ENCODE measurements at regions not wholly inside any gene's neighbourhood (a gene's known extent, or its start where the extent isn't known, plus 50 kb on each side); places are given as distances from the start of the nearest gene placed in this dataset.

DNA sequence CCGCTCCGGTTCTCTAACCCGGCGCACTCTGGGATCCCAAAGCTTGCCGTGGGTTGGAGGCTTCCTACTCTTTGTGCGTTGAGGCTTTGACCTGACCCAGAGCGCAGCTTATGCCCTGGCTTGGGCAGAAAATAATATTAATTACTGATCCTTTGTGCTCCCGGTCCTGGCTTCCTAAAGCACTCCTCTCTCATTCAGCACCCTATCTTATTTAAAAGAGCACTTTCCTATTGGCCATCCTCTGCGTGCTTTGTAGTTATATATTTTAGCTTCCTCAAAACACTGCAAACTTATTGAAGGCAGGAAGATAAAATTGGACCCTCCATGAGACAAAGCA is 466.0 kb downstream of the XPNPEP1 start:
- intact Hi-C loops (cut with DNase I; ENCODE audit: low total_unique reads): no loop called here
- Histone ChIP-seq H3K4me1 (no peaks in the 10 kb centered on the region), H3K9me3 (no peaks in the 10 kb centered on the region), H3K27me3 (peaks cover 0 to 13% of the 10 kb centered on the region in 2 donors), H3K27ac (no peak overlapping the region), H3K36me3 (no peaks in the 10 kb centered on the region), H3K4me3 (peak overlapping the region in 1 of 2 donors; percentile 41)
- no peak for DNase-seq
- TF ChIP-seq CTCF (IDR thresholded peaks at IDR 0.05): no peak
- no peak for TF ChIP-seq POLR2A (IDR thresholded peaks at IDR 0.05)

GRCh38 chr10:109456566-109457301 is 466.6 kb downstream of the XPNPEP1 start:
- Histone ChIP-seq H3K9me3 (no peaks in the 10 kb centered on the region), H3K4me1 (no peaks in the 10 kb centered on the region), H3K27me3 (peaks cover 0 to 13% of the 10 kb centered on the region in 2 donors), H3K36me3 (no peaks in the 10 kb centered on the region), H3K27ac (peak overlapping the region in 1 of 2 donors; percentile 35), H3K4me3 (peak overlapping the region in 1 of 2 donors; percentile 41)
- intact Hi-C loops (cut with DNase I; ENCODE audit: low total_unique reads): no loop called here
- TF ChIP-seq CTCF (IDR thresholded peaks at IDR 0.05) (no peak), POLR2A (IDR thresholded peaks at IDR 0.05) (no peak)
- DNase-seq: no peak

GRCh38 chr10:109454691-109455090 is 468.6 kb downstream of the XPNPEP1 start:
- Histone ChIP-seq H3K27me3 (peaks cover 0 to 13% of the 10 kb centered on the region in 2 donors), H3K9me3 (no peaks in the 10 kb centered on the region), H3K27ac (no peak overlapping the region), H3K4me1 (no peaks in the 10 kb centered on the region), H3K36me3 (no peaks in the 10 kb centered on the region), H3K4me3 (no peak overlapping the region)
- intact Hi-C loops (cut with DNase I; ENCODE audit: low total_unique reads): no loop called here
- TF ChIP-seq POLR2A (IDR thresholded peaks at IDR 0.05) (no peak), CTCF (IDR thresholded peaks at IDR 0.05) (no peak)
- no peak for DNase-seq

- Histone ChIP-seq H3K4me3 (no peak overlapping the region), H3K4me1 (no peaks in the 10 kb centered on the region), H3K27me3 (no peaks in the 10 kb centered on the region), H3K27ac (no peak overlapping the region), H3K36me3 (no peaks in the 10 kb centered on the region), H3K9me3 (no peaks in the 10 kb centered on the region)
- TF ChIP-seq POLR2A (IDR thresholded peaks at IDR 0.05) (no peak), CTCF (IDR thresholded peaks at IDR 0.05) (no peak)
- intact Hi-C loops (cut with DNase I; ENCODE audit: low total_unique reads): no loop called here
- DNase-seq: no peak
Observed at GRCh38 chr10:109451879-109452278, 471.4 kb downstream of the XPNPEP1 start.

DNA sequence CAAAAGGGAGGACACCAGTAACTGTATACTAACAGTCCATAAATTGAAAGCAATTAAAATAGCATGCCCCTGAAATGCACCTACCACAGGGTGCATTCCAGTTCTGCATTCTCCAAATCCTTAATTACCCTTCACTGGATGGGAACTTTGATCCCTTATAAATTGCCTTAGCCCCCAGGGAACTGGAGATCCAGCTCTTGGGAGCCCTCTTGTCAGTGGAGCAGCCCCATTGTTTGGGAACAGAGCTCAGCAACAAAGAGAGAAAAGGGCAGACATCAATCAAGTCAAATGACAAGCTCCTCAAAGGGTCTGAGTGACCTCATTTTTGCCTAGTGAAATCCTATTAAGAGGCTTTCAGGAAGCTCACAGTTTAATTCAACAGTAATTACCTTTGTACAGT is 472.6 kb downstream of the XPNPEP1 start:
- H3K9me3 ChIP-seq: no peaks in the 10 kb centered on the region
- TF ChIP-seq CTCF (IDR thresholded peaks at IDR 0.05) (no peak), POLR2A (IDR thresholded peaks at IDR 0.05) (no peak)
- H3K27ac ChIP-seq: no peak overlapping the region
- no peaks in the 10 kb centered on the region for H3K36me3 ChIP-seq
- no peaks in the 10 kb centered on the region for H3K27me3 ChIP-seq
- H3K4me1 ChIP-seq: no peaks in the 10 kb centered on the region
- DNase-seq: no peak
- H3K4me3 ChIP-seq: no peak overlapping the region
- intact Hi-C loops (cut with DNase I; ENCODE audit: low total_unique reads): no loop called here

All from uterus (tissue), 3 donors.